Mesendoderm (in vitro differentiated cells): ENCODE measurements at regions not wholly inside any gene's neighbourhood (a gene's known extent, or its start where the extent isn't known, plus 50 kb on each side); places are given as distances from the start of the nearest gene placed in this dataset.

Experiments used
- DNase-seq: peaks from one replicate; pipeline ENCODE4 v3.0.0; 2013
- H2AK5ac ChIP-seq: 2 replicates; pipeline ENCODE4 v1.6.1; 2013; ENCODE audit warnings: low read length, inconsistent platforms
- H2BK120ac ChIP-seq: 2 replicates; pipeline ENCODE4 v1.6.1; 2013; ENCODE audit warnings: low read depth, mild to moderate bottlenecking, low read length, moderate library complexity, mixed read lengths
- H2BK15ac ChIP-seq: replicated peaks from 2 replicates; pipeline ENCODE4 v1.6.1; 2013; ENCODE audit warnings: low read depth, mild to moderate bottlenecking, moderate library complexity
- H2BK5ac ChIP-seq: 2 replicates; pipeline ENCODE4 v1.6.1; 2013; ENCODE audit warnings: low read length, inconsistent platforms
- H3K18ac ChIP-seq: 2 replicates; pipeline ENCODE4 v1.6.1; 2013; ENCODE audit warnings: mild to moderate bottlenecking, low read length, mixed read lengths
- H3K23ac ChIP-seq: one replicate; pipeline ENCODE4 v1.6.1; 2013; ENCODE audit warnings: low read length
- H3K27ac ChIP-seq: 2 replicates; pipeline ENCODE4 v1.5.1; 2013; ENCODE audit warnings: low read depth, mild to moderate bottlenecking, inconsistent platforms, low read length, moderate library complexity
- H3K27me3 ChIP-seq: 2 replicates; pipeline ENCODE4 v1.6.1; 2013; ENCODE audit warnings: low read length, control low read depth, mild to moderate bottlenecking, inconsistent platforms; ENCODE audit not compliant: insufficient read depth, poor library complexity
- H3K36me3 ChIP-seq: 2 replicates; pipeline ENCODE4 v1.6.1; 2013; ENCODE audit warnings: low read length, inconsistent platforms; ENCODE audit not compliant: control insufficient read depth, insufficient read depth
- H3K4ac ChIP-seq: one replicate; pipeline ENCODE4 v1.6.1; 2013; ENCODE audit warnings: low read depth, mild to moderate bottlenecking, low read length, moderate library complexity
- H3K4me1 ChIP-seq: 2 replicates; pipeline ENCODE4 v1.6.1; 2013; ENCODE audit warnings: low read depth, low read length, inconsistent platforms; ENCODE audit not compliant: control insufficient read depth
- H3K4me2 ChIP-seq: 2 replicates; pipeline ENCODE4 v1.6.1; 2013; ENCODE audit warnings: low read length
- H3K4me3 ChIP-seq: 2 replicates; pipeline ENCODE4 v1.5.1; 2013; ENCODE audit warnings: mild to moderate bottlenecking, low read length
- H3K56ac ChIP-seq: one replicate; pipeline ENCODE4 v1.6.1; 2013; ENCODE audit warnings: low read length
- H3K79me1 ChIP-seq: 2 replicates; pipeline ENCODE4 v1.6.1; 2013; ENCODE audit warnings: low read length, inconsistent platforms
- H3K79me2 ChIP-seq: 2 replicates; pipeline ENCODE4 v1.6.1; 2013; ENCODE audit warnings: mild to moderate bottlenecking, low read length; ENCODE audit not compliant: control insufficient read depth, insufficient read depth
- H3K9ac ChIP-seq: 2 replicates; pipeline ENCODE4 v1.6.1; 2013; ENCODE audit warnings: low read length, inconsistent platforms
- H4K5ac ChIP-seq: one replicate; pipeline ENCODE4 v1.6.1; 2013; ENCODE audit warnings: low read length
- H4K8ac ChIP-seq: one replicate; pipeline ENCODE4 v1.6.1; 2013; ENCODE audit warnings: low read depth, mild to moderate bottlenecking, control low read depth, low read length, moderate library complexity
- WGBS: extraction: QIAGEN DNeasy Blood & Tissue Kit; methylation state at CpG from one replicate; pipeline ENCODE4 v1.1.7; 2013; ENCODE audit warnings: low lambda C conversion rate, missing lambda C conversion rate; ENCODE audit not compliant: insufficient coverage; ENCODE audit errors: extremely low coverage; 5-methylcytosine and 5-hydroxymethylcytosine counted together

- Histone ChIP-seq H3K27me3 (no peaks in the 10 kb centered on the region), H3K79me1 (no peaks in the 10 kb centered on the region), H2BK5ac (no peak overlapping the region), H3K56ac (no peak overlapping the region), H3K18ac (no peak overlapping the region), H3K4me1 (no peaks in the 10 kb centered on the region), H3K4me3 (no peak overlapping the region), H2AK5ac (no peak overlapping the region), H3K27ac (no peak overlapping the region), H3K36me3 (no peaks in the 10 kb centered on the region), H4K5ac (no peak overlapping the region), H3K4ac (no peak overlapping the region), H3K9ac (no peak overlapping the region), H3K23ac (no peak overlapping the region), H2BK120ac (no peak overlapping the region), H4K8ac (no peak overlapping the region), H3K4me2 (no peak overlapping the region), H3K79me2 (no peaks in the 10 kb centered on the region), H2BK15ac (no peak overlapping the region)
- no CpG with 5 or more reads among the region's 29 CpGs for WGBS
- DNase-seq = no peak
Observed at GRCh38 chr18:77376043-77376732, 126.5 kb downstream of the GALR1 start.

- no CpG with 5 or more reads among the region's 8 CpGs for WGBS
Observed at GRCh38 chr18:77376733-77377094, 127.1 kb downstream of the GALR1 start.

GRCh38 chr18:77377813-77378212 lies 128.2 kb downstream of the GALR1 start:
- Histone ChIP-seq H4K5ac (no peak overlapping the region), H3K4me1 (no peaks in the 10 kb centered on the region), H2BK120ac (no peak overlapping the region), H3K56ac (no peak overlapping the region), H4K8ac (no peak overlapping the region), H3K4me3 (no peak overlapping the region), H2BK15ac (no peak overlapping the region), H3K79me2 (no peaks in the 10 kb centered on the region), H3K27me3 (no peaks in the 10 kb centered on the region), H3K4ac (no peak overlapping the region), H3K36me3 (no peaks in the 10 kb centered on the region), H3K9ac (no peak overlapping the region), H3K4me2 (no peak overlapping the region), H3K18ac (no peak overlapping the region), H2AK5ac (no peak overlapping the region), H3K23ac (no peak overlapping the region), H2BK5ac (no peak overlapping the region), H3K79me1 (no peaks in the 10 kb centered on the region), H3K27ac (no peak overlapping the region)
- DNase-seq = no peak
- no CpG with 5 or more reads among the region's 6 CpGs for whole genome bisulfite sequencing

More at GRCh38 chr18:77376733-77377094, 127.1 kb downstream of the GALR1 start:
- Histone ChIP-seq H3K4me1 (no peaks in the 10 kb centered on the region), H2BK5ac (no peak overlapping the region), H3K79me1 (no peaks in the 10 kb centered on the region), H3K27me3 (no peaks in the 10 kb centered on the region), H3K4me3 (no peak overlapping the region), H3K23ac (no peak overlapping the region), H3K4me2 (no peak overlapping the region), H2BK15ac (no peak overlapping the region), H3K27ac (no peak overlapping the region), H3K79me2 (no peaks in the 10 kb centered on the region), H4K8ac (no peak overlapping the region), H3K4ac (no peak overlapping the region), H3K56ac (no peak overlapping the region), H4K5ac (no peak overlapping the region), H2AK5ac (no peak overlapping the region), H2BK120ac (no peak overlapping the region), H3K9ac (no peak overlapping the region), H3K18ac (no peak overlapping the region), H3K36me3 (no peaks in the 10 kb centered on the region)
- no peak for DNase-seq

GRCh38 chr18:77379976-77380509 lies 130.4 kb downstream of the GALR1 start:
- Histone ChIP-seq H3K9ac (no peak overlapping the region), H3K4me2 (no peak overlapping the region), H3K18ac (no peak overlapping the region), H3K23ac (no peak overlapping the region), H4K5ac (no peak overlapping the region), H4K8ac (no peak overlapping the region), H3K79me1 (no peaks in the 10 kb centered on the region), H3K27ac (no peak overlapping the region), H2BK5ac (no peak overlapping the region), H2BK15ac (no peak overlapping the region), H3K36me3 (no peaks in the 10 kb centered on the region), H2AK5ac (no peak overlapping the region), H3K4me1 (no peaks in the 10 kb centered on the region), H3K56ac (no peak overlapping the region), H3K27me3 (no peaks in the 10 kb centered on the region), H3K4ac (no peak overlapping the region), H3K4me3 (no peak overlapping the region), H3K79me2 (no peaks in the 10 kb centered on the region), H2BK120ac (no peak overlapping the region)
- WGBS = no CpG with 5 or more reads among the region's 5 CpGs
- DNase-seq = no peak

- H3K9ac ChIP-seq = no peak overlapping the region
- no peak overlapping the region for H3K23ac ChIP-seq
- H3K4me3 ChIP-seq = no peak overlapping the region
- H3K36me3 ChIP-seq = no peaks in the 10 kb centered on the region
- no CpG with 5 or more reads among the region's 5 CpGs for WGBS
- no peak overlapping the region for H4K5ac ChIP-seq
- no peak overlapping the region for H2BK15ac ChIP-seq
- no peak for DNase-seq
- H3K27ac ChIP-seq = no peak overlapping the region
- no peak overlapping the region for H3K18ac ChIP-seq
- H3K56ac ChIP-seq = no peak overlapping the region
- no peaks in the 10 kb centered on the region for H3K4me1 ChIP-seq
- H2BK5ac ChIP-seq = no peak overlapping the region
- no peaks in the 10 kb centered on the region for H3K27me3 ChIP-seq
- H3K4me2 ChIP-seq = no peak overlapping the region
- H2AK5ac ChIP-seq = no peak overlapping the region
- H3K4ac ChIP-seq = no peak overlapping the region
- H3K79me1 ChIP-seq = no peaks in the 10 kb centered on the region
- no peak overlapping the region for H2BK120ac ChIP-seq
- H3K79me2 ChIP-seq = no peaks in the 10 kb centered on the region
- H4K8ac ChIP-seq = no peak overlapping the region
Observed at GRCh38 chr18:77380695-77381094, 131.0 kb downstream of the GALR1 start.

- WGBS = no CpG with 5 or more reads among the region's 5 CpGs
Observed at GRCh38 chr18:77392321-77392720, 142.7 kb downstream of the GALR1 start.

More at GRCh38 chr18:77392321-77392720, 142.7 kb downstream of the GALR1 start:
- H3K36me3 ChIP-seq = no peaks in the 10 kb centered on the region
- no peaks in the 10 kb centered on the region for H3K27me3 ChIP-seq
- no peak overlapping the region for H2BK120ac ChIP-seq
- no peak overlapping the region for H3K4me2 ChIP-seq
- no peak overlapping the region for H3K9ac ChIP-seq
- H4K8ac ChIP-seq = no peak overlapping the region
- H3K23ac ChIP-seq = no peak overlapping the region
- H2BK5ac ChIP-seq = no peak overlapping the region
- H3K79me1 ChIP-seq = no peaks in the 10 kb centered on the region
- no peak overlapping the region for H3K4ac ChIP-seq
- no peak for DNase-seq
- no peak overlapping the region for H2AK5ac ChIP-seq
- no peak overlapping the region for H3K27ac ChIP-seq
- H3K18ac ChIP-seq = no peak overlapping the region
- H3K56ac ChIP-seq = no peak overlapping the region
- no peaks in the 10 kb centered on the region for H3K4me1 ChIP-seq
- H4K5ac ChIP-seq = no peak overlapping the region
- H2BK15ac ChIP-seq = no peak overlapping the region
- H3K79me2 ChIP-seq = no peaks in the 10 kb centered on the region
- no peak overlapping the region for H3K4me3 ChIP-seq
